DND-41 (cell line): ENCODE measurements at regions not wholly inside any gene's neighbourhood (a gene's known extent, or its start where the extent isn't known, plus 50 kb on each side); places are given as distances from the start of the nearest gene placed in this dataset.

ENCODE experiments used
- CTCF ChIP-seq: IDR thresholded peaks from 2 replicates; pipeline ENCODE4 v1.5.1; 2012; ENCODE audit warnings: borderline replicate concordance, low read length, moderate library complexity, mild to moderate bottlenecking; ENCODE audit not compliant: poor library complexity, severe bottlenecking; ENCODE audit errors: extremely low read depth
- EZH2 ChIP-seq: IDR thresholded peaks from 3 replicates; pipeline ENCODE4 v1.6.1; 2012; ENCODE audit warnings: borderline replicate concordance, low read depth, mild to moderate bottlenecking, moderate library complexity, low read length, inconsistent platforms; ENCODE audit not compliant: severe bottlenecking

- TF ChIP-seq CTCF (no peak), EZH2 (no peak)
Observed at GRCh38 chr12:60935981-60936761, 1324.0 kb upstream of the USP15 start.
